ENCODE measurements at regions not wholly inside any gene's neighbourhood (a gene's known extent, or its start where the extent isn't known, plus 50 kb on each side); places are given as distances from the start of the nearest gene placed in this dataset.
"Not testable (repeated sequence)": the region's sequence is repeated elsewhere in the genome, so short reads cannot be mapped to it uniquely, and the experiment has no call there.

DNA sequence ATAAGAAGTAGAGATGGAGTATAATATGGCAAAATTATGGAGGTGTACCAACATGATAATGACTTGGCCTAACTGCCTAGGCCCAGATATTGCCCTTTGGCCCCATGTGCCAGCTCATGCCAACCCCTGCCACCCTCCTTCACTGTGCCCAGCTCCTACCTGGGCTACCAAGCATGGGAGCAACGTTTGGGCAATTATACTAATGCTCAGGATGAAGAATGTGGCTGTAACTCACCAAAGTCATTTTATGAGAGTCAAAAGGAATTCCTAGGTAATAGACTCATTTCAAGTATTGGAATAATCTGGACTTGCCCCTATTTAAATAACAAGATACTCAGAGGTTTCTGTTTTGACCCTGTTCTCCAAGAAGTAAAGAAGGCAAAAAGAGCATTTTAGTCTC is 240.2 kb upstream of the IL12A start:
- in situ Hi-C loops (cut with HindIII; ENCODE audit: low sequenced_read_pairs), result no loop called here

DNA sequence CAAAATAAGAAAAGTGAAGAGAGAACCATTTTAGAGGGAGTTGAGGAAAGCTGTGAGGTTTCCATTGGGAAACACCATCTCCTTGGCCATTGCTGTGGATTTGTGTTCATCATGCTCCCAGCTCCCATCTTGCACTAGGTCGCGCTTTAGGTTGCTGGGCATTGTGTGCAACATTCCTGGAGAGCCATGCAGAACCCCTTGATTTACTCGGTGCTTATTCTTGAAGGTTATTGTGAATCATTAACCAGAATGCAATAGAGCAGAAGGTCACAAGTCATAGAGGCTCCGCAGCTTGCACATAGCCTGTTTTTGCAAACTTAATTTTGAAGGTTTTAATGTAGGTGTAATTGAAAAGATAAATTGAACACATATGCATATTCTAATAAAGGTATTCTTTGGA is 239.2 kb upstream of the IL12A start:
- in situ Hi-C loops (cut with HindIII; ENCODE audit: low sequenced_read_pairs), result no loop called here

DNA sequence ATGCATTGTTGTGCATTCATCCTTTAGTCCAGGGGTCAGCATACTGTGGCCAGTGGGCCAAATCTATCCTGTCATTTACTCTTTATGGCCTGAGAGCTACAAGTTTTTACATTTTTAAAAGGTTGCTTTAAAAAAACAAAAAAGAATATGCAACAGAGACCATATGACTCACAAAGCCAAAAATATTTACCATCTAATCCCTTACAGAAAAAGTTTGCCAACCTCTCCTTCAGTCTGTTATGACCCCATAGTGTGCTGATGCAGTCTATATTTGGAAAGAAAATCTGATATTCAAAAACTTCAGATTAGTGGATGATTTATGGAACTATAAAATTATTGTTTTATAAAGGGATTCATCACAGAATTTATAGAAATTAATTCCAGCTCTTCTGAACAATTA is 237.5 kb upstream of the IL12A start:
- in situ Hi-C loops (cut with HindIII; ENCODE audit: low sequenced_read_pairs), result no loop called here

DNA sequence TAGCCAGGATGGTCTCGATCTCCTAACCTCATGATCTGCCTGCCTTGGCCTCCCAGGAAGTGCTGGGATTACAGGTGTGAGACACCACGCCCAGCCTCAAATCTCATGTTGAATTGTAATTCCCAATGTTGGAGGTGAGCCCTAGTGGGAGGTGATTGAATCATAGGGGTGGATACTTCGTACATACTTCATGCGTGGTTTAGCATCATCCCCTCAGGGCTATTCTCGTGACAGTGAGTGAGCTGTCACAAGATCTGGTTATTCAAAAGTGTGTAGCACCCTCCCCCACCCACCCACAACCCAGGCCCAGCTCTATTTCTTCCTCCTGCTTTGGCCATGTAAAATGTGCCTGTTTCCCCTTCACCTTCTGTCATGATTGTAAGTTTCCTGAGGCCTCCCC is 236.9 kb upstream of the IL12A start:
- in situ Hi-C loops (cut with HindIII; ENCODE audit: low sequenced_read_pairs), result no loop called here

DNA sequence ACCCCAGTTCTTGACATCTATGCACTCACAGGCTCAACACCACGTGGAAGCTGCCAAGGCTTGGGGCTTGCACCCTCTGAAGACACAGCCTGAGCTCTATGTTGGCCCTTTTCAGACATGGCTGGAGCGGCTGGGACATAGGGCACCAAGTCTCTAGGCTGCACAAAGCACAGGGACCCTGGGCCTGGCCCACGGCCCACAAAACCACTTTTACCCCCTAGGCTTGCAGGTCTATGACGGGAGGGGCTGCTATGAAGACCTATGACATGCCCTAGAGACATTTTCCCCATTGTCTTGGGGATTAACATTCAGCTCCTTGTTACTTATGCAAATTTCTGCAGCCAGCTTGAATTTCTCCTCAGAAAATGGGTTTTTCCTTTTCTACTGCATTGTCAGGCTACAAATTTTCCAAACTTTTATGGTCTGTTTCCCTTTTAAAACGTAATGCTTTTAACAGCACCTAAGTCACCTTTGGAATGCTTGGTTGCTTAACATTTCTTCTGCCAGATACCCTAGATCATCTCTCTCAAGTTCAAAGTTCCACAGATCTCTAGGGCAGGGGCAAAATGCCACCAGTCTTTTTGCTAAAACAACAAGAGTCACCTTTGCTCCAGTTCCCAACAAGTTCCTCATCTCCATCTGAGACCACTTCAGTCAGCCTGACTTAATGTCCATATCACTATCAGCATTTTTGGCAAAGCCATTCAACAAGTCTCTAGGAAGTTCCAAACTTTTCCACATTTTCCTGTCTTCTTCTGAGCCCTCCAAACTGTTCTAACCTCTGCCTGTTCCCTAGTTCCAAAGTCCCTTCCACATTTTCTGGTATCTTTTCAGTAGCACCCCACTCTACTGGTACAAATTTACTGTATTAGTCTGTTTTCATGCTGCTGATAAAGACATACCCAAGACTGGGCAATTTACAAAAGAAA is 232.1 kb upstream of the IL12A start:
- in situ Hi-C loops (cut with HindIII; ENCODE audit: low sequenced_read_pairs), result not testable (repeated sequence)

DNA sequence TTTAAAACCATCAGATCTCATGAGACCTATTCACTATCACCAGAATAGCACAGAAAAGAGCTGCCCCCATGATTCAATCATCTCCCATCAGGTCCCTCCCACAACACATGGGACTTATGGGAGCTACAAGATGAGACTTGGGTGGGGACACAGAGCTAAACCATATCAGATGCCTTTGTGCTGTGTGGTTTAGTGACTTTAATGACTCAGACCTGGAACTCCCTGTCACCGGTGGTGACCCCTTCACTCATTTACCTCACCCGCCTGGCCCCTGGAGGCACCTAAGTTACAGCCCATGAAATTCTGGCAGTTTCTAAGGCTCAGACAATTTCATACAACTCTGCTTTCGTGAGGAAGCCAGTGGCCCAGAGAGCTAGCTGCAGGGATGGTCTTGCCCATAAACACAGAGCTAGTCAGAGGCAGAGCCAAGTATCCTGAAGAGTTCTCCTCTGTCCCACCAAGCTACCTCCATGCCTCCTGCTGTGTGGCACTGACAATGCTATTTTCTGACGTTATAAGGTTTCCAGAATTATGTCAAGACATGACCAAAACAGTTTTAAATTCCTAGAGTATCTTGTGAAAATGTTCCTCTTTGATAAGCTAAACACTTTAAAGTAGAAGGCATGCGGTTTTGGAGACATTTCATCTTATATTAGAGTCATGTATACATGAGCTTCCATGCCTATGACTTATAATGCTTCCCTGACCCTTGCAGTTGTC is 231.1 kb upstream of the IL12A start:
- in situ Hi-C loops (cut with HindIII; ENCODE audit: low sequenced_read_pairs), result no loop called here

DNA sequence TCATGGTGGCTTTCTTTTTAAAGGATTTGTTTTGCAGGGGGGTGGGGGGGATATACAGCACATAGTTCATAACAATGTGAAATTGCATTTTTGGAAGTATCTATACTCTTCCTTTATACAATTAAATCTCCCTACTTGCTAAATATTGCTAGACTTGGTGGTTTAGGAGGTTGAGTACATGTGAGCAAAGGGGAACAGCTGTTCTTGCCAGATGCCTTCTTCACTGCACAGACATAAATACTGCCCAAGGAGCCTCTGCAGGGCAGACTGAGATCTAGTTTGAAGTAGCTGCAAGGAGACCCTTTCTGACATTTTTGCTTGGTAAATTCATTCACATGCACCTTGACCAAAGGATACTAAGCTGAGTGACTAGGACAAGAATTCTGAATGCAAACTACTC is 228.6 kb upstream of the IL12A start:
- in situ Hi-C loops (cut with HindIII; ENCODE audit: low sequenced_read_pairs), result no loop called here

DNA sequence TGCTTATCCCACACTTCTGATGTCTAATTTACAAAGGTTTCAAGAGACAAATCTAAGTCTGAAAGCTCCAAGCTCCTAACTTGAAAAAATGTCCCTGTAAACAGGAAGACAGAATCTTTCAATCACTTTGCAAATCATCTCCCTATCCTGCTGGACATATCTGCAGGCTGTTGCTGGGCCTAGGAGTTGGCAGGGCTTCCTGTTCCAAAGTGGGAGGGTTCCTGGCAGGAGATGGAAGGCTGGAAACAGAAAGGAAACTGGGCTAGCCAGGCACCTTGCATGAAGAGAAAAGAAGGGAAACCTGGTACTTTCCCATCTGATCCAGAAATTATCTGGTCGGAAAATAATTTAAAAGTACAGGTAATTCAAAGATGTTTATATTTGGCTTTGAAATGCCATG is 227.3 kb upstream of the IL12A start:
- in situ Hi-C loops (cut with HindIII; ENCODE audit: low sequenced_read_pairs), result no loop called here

DNA sequence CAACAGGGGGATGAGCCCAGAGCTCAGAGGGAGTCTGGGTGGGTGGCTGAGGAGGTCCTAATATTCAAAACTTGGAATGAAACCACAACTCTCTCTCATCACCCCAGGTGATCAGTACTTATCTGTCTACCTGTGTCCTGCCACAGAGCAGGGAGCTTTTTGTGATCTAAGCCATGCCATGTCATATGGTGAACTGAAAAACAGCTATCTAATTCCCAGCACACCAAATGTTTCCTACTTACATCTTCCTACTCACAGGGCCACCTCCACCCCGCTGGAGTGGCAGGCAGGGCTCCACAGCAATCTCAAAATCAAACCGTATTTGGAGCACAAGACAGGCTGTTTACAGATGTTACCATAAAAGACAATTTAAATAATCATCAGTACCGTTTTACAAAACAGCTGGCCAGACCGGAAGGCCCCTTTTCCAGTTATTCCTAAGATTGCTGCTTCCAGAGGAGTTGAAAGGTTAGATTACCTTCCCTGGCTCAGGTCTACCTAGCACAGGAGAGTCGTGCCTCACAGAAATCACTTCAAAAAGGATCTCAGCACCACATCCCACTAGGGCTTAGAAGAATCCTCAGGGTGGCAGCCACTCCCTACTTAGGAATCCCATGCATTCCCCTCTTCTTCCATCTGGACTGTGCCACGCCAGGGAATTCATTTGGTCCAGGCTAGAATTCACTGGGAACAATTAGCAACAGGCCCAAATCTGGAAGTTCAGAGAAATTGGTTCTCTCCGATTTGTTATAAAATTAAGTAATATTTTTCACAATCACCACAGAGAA is 226.6 kb upstream of the IL12A start:
- in situ Hi-C loops (cut with HindIII; ENCODE audit: low sequenced_read_pairs), result no loop called here

DNA sequence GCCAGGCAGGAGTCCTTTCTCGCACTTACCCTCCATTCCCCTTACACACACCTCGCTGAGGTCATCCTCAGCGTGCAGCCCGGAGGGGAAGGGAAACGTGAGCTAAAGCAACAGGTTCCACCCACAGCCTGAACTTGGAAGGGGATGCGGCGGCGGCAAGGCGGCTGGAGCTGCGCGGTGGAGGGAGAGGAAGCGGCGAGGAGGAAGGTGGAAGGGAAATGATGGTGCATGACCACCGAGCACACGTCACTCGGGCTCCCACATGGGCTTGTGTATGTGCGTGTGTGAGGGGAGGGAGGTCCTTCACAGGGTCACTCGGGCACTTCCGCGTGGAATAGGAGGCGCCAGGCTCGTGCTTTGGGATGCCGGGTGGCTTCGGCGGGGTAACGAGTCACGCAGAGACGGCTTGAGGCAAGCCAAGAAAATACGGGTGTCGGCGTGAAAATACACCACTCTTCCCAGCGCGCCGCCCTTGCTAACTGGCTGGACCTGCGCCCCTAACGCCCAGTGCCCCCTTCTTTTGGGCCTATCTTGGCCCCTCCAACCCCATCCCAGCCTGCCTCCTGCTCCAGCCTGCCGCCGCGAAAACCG is 225.5 kb upstream of the IL12A start:
- in situ Hi-C loops (cut with HindIII; ENCODE audit: low sequenced_read_pairs), result no loop called here

DNA sequence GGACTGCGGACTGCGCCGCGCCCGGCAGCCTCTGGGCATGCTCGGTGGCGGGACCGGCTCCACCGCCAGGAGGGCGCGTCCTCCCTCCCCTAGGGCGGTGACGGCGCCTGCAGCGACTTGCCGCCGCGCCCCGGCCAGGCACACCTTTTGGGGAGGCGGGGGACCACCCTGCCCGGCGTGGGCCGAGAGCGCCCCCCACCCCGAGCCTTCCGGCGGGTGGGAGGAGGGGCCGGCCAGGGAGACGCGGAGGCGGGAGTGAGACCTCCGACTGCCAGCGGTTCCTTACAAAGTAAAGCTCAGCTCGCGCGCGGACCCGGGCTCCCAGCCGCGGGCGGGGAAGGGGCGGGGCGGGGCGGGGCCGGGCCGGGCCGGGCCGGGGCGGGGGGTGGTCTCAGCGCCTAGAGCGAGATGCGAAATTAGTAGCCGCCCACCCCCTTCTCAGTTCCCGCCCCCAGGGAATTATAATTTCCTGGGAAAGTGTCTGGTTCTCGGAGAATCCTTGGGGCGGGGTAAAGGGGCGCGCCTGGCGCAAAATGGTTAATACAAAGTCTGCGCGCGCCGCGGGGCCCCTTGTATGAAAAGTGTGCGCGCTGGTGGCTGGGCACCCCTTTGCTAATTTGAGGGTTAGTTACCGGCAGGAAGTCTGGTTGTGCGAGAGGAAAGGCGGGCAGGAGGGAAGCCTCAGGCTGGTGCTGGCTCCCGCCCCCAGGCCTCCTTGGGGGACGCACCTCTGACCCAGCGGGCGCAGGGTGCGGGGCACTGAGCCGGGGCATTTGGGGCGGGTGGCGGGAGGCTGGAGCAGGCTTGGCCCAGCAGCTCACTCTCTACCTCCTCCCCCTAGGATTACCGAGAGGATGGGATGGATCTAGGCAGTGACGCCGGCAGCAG is 224.8 kb upstream of the IL12A start:
- in situ Hi-C loops (cut with HindIII; ENCODE audit: low sequenced_read_pairs), result no loop called here

DNA sequence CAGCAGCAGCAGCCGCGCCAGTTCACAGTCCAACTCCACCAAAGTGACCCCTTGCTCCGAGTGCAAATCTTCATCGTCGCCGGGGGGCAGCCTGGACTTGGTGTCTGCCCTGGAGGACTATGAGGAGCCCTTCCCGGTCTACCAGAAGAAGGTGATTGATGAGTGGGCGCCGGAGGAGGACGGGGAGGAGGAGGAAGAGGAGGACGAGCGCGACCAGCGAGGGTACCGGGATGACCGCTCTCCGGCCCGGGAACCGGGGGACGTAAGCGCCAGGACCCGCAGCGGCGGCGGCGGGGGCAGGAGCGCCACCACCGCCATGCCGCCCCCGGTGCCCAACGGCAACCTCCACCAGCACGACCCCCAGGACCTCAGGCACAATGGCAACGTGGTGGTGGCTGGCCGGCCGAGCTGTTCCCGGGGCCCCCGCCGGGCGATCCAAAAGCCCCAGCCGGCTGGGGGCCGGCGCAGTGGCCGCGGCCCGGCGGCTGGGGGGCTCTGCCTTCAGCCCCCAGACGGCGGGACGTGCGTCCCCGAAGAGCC is 224.1 kb upstream of the IL12A start:
- in situ Hi-C loops (cut with HindIII; ENCODE audit: low sequenced_read_pairs), result no loop called here

DNA sequence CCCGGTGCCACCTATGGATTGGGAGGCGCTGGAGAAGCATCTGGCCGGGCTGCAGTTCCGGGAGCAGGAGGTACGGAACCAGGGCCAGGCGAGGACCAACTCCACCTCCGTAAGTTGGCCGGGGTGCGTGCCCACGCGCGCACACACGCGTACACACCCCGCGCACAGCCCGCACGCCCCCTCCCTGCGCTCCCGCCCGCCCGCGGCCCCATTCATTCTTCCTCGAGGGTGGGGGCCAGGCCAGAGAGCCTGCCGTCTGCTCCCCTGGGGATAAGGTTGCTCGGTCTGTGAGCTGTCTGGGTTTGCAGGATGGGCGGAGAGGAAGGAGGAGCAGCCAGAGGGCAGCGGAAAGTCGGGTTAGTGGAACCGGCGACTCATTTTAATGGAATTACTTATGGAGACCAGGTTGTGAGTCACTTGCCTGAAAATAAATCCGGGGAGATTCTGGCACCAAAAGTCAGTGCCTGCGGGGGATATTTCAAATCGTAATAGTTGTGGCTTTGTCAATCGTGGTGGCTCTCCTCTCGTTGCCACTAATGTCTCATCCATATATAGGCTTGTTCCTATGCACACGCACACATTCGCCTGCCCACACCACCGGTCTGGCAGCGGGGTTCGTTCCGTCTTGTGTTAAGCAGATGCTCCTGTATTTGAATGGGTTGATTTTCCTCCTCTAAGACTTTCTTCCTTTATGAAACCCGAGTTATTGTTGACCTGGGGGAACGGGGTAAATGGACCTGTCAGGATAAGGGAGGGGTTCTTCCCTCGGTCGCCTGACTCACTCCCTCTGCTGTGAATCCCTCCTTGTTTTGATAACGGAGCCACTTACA is 223.4 kb upstream of the IL12A start:
- in situ Hi-C loops (cut with HindIII; ENCODE audit: low sequenced_read_pairs), result no loop called here

DNA sequence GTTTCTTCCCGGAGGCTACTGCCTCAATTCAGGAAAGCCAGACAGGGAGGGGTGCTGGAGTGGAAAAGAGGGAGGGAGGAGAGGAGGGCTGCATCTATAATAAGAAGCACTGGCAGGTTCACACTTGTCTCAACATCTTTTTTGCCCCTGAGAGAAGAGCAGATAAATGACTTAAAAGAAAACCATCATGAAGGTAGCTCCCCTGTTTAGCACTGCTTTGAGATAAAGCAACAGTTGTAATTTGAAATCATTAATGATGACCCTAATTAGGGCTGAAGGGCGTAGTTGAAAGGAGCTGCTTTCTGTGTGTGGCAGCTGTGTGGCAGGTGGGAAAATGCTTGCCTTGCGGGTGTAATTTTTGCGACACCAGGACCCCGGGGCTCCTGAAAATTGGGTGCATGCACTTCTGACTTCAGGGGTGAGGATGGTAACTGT is 222.8 kb upstream of the IL12A start:
- in situ Hi-C loops (cut with HindIII; ENCODE audit: low sequenced_read_pairs), result no loop called here

DNA sequence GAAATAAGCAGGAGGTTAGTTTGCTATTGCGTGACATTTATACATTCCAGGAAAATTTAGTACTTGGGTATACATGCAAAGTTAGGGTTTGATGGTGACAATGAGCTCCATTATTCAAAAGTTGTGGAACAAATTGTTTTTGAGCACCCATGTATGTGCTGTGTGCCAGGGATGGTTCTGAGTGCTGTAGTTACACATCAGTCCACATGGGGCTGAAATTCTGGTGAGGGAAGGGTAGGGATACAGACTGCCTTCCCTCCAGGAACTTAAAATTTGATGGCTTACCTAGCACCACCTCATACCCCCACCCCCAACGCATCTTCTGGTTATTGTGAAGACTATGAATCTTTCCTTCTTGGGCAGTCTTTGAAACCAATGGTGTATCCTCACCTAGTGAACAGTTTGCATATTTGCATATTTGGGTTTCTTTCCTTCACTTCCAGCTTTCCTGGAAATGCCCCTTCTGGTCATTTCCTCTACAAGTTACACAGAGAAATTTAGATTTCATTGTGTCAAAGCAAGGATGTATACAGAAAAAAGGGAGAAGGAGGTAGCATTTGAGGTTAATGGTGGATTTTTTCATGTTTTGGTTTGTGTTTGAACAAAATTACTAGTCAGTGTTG is 222.0 kb upstream of the IL12A start:
- in situ Hi-C loops (cut with HindIII; ENCODE audit: low sequenced_read_pairs), result no loop called here

DNA sequence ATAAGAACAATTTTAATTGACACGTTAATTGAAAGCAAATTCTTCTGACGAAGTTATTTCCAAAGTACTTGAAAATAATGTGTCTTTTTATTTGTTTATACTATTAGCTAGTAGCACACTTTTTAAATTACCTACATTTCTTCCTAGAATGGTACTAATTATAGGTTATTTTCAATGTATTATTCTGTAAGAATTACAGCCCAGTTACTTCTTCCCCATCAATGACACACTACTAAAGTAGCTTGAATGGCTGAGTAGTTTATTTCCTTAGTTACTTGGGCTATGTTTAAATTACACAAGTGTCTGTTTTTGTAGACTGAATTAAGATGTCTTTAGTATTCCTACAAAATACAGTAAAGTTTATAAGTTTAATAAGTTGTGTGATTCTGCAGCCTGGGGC is 217.6 kb upstream of the IL12A start:
- in situ Hi-C loops (cut with HindIII; ENCODE audit: low sequenced_read_pairs), result no loop called here

DNA sequence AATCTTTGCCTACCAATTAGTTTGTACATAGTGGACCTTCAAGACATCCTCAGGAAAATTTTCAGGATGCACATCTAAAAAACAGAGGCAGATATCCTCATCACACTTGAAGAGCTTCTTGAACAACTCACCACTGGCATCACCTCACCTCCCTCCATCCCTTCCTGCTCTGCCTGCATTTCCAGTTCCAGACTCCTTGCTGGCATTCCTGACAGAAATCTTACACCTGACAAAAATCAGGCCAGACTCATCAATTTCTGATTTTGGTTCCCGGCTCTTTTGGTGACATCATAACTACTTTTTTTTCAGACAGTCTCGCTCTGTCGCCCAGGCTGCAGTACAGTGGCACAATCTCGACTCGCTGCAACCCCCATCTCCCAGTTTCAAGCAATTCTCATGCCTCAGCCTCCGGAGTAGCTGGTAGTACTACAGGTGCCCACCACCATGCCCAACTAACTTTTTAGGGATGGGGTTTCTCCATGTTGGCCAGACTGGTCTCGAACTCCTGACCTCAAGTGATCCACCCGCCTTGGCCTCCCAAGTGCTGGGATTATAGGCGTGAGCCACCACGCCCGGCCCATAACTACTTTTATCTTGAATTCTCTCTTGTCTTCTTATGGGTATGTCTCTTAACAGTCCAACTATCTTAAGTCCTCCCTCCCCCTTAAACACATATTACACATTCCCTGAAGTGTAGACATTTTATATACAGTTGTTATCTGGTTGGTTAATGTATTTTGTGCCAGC is 216.6 kb upstream of the IL12A start:
- in situ Hi-C loops (cut with HindIII; ENCODE audit: low sequenced_read_pairs), result no loop called here

DNA sequence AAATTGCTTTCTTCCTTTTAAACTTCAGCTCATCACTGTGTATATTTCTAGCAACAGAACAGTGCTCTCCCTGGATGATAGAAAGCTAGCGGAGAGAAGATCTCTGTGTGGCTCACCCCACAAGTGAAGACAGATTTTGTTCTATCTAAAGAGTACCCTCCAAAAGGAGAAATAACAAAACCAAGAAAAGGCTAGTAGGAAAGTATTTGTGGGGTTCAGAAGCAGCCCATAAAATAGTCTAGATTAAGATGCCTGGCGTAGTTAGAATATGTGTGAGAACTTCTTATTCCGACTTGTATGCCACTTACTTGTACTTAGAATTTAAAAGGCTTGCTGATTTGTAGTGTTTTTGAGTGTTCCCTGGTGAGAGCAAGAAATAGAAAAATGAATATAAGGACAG is 214.9 kb upstream of the IL12A start:
- in situ Hi-C loops (cut with HindIII; ENCODE audit: low sequenced_read_pairs), result no loop called here

All from DLD1 (cell line).